GM12878 (cell line): ENCODE measurements at regions not wholly inside any gene's neighbourhood (a gene's known extent, or its start where the extent isn't known, plus 50 kb on each side); places are given as distances from the start of the nearest gene placed in this dataset.
A peak's percentile ranks its signal among the peaks of the same experiment; 100 is the strongest.

Source experiments
- ATAC-seq: fragments of 200-7000 bp; cut with Tn5 transposase; 3 replicates; pipeline ENCODE4 v1.9.1; 2020; ENCODE audit warnings: mild to moderate bottlenecking, moderate library complexity
- BruUV-seq: library from RNA; stranded (reverse); fragments of 400-500 nt; replicated peaks from 2 replicates; lab custom pipeline; 2021; lab: Mats Ljungman, UMichigan
- CTCF ChIA-PET: fragments of 300-600 bp; sonication (Branson Sonifier 250); formaldehyde crosslinking; extraction: SDS; loops from one replicate; lab custom pipeline; 2021; ENCODE audit warnings: inconsistent platforms; lab: Yijun Ruan, JAX
- POLR2A ChIA-PET: fragments of 350-600 bp; formaldehyde crosslinking; extraction: SDS; loops from one replicate; lab custom pipeline; 2021; ENCODE audit warnings: inconsistent platforms; lab: Charles Lee
- RAD21 ChIA-PET: fragments of 300-600 bp; sonication (Branson Sonifier 250); formaldehyde crosslinking; loops from one replicate; lab custom pipeline; 2023; ENCODE audit warnings: antibody characterized with exemption; ENCODE audit not compliant: unreplicated experiment; lab: Charles Lee
- SMC1A ChIA-PET: fragments of 300-600 bp; sonication (Branson Sonifier 250); formaldehyde crosslinking; loops from one replicate; lab custom pipeline; 2023; ENCODE audit not compliant: unreplicated experiment, uncharacterized antibody; lab: Charles Lee
- DNase-seq: peaks from one replicate; pipeline ENCODE4 v3.0.0-alpha.2; 2011; ENCODE audit warnings: low read depth, low spot score
- FAIRE-seq: peaks from 3 replicates; lab custom pipeline; 2011; peaks lifted over from hg19 to GRCh38; lab: Jason Lieb, UNC
- H2AFZ ChIP-seq: 2 replicates; pipeline ENCODE4 v1.6.0; 2011; ENCODE audit warnings: low read depth, low read length, control low read depth; ENCODE audit not compliant: control insufficient read depth
- H3K27ac ChIP-seq: 2 replicates; pipeline ENCODE4 v1.5.1; 2011; ENCODE audit warnings: control low read depth; ENCODE audit not compliant: control insufficient read depth, insufficient read depth
- H3K27me3 ChIP-seq, 2 experiments: replicated peaks in 1 of 2; 2 replicates each; pipeline versions ENCODE4 v1.6.0 to v1.6.1; 2011; ENCODE audit warnings: low read length in 1 of 2; ENCODE audit not compliant: control insufficient read depth in 2 of 2, insufficient read depth in 2 of 2
- H3K36me3 ChIP-seq, 2 experiments: 2 replicates each; pipeline ENCODE4 v1.5.1; 2011; ENCODE audit warnings: low read length in 1 of 2; ENCODE audit not compliant: control insufficient read depth in 2 of 2, insufficient read depth in 2 of 2
- H3K4me1 ChIP-seq: 2 replicates; pipeline ENCODE4 v1.6.1; 2011; ENCODE audit warnings: mild to moderate bottlenecking, low read length, moderate library complexity, mixed read lengths; ENCODE audit not compliant: control insufficient read depth, insufficient read depth
- H3K4me2 ChIP-seq: 2 replicates; pipeline ENCODE4 v1.6.0; 2011; ENCODE audit warnings: control low read depth; ENCODE audit not compliant: control insufficient read depth, insufficient read depth
- H3K4me3 ChIP-seq: fragments of 200-600 bp; sonication (generic); 2 replicates; pipeline ENCODE4 v1.5.1; 2016
- H3K79me2 ChIP-seq: 2 replicates; pipeline ENCODE4 v1.6.0; 2011; ENCODE audit warnings: low read length; ENCODE audit not compliant: control insufficient read depth, insufficient read depth
- H3K9ac ChIP-seq: 2 replicates; pipeline ENCODE4 v1.8.0; 2011; ENCODE audit warnings: low read length, control low read depth, mixed read lengths; ENCODE audit not compliant: control insufficient read depth, insufficient read depth
- H3K9me3 ChIP-seq: replicated peaks from 3 replicates; pipeline ENCODE4 v1.5.1; 2011; ENCODE audit warnings: mild to moderate bottlenecking, low read length; ENCODE audit not compliant: control insufficient read depth, insufficient read depth
- H4K20me1 ChIP-seq: 2 replicates; pipeline ENCODE4 v1.6.0; 2011; ENCODE audit not compliant: control insufficient read depth, insufficient read depth
- ATF3 ChIP-seq: IDR thresholded peaks from 2 replicates; pipeline ENCODE4 v1.6.1; 2011; ENCODE audit warnings: low read depth, mild to moderate bottlenecking, low read length, moderate library complexity, borderline replicate concordance; ENCODE audit errors: extremely low read depth
- CBFB ChIP-seq: IDR thresholded peaks from 2 replicates; pipeline ENCODE4 v1.6.1; 2016; ENCODE audit warnings: antibody characterized with exemption, low read depth
- CHD2 ChIP-seq: IDR thresholded peaks from 2 replicates; pipeline ENCODE4 v1.6.1; 2011; ENCODE audit warnings: low read depth, low read length, improper control_type of control experiment, borderline replicate concordance
- DPF2 ChIP-seq: fragments of 450-650 bp; IDR thresholded peaks from 2 replicates; pipeline ENCODE4 v1.6.1; 2017; ENCODE audit warnings: mild to moderate bottlenecking
- ESRRA ChIP-seq: IDR thresholded peaks from 2 replicates; pipeline ENCODE4 v1.6.1; 2012; ENCODE audit warnings: mild to moderate bottlenecking, low read length, improper control_type of control experiment
- FOXK2 ChIP-seq: fragments of 450-650 bp; IDR thresholded peaks from 2 replicates; pipeline ENCODE4 v1.6.1; 2017; ENCODE audit warnings: mild to moderate bottlenecking, moderate library complexity
- IRF3 ChIP-seq: fragments of 450-650 bp; IDR thresholded peaks from 2 replicates; pipeline ENCODE4 v1.6.1; 2014; ENCODE audit warnings: mild to moderate bottlenecking
- IRF4 ChIP-seq: IDR thresholded peaks from 2 replicates; pipeline ENCODE4 v1.6.1; 2011; ENCODE audit warnings: low read depth, low read length
- JUNB ChIP-seq: IDR thresholded peaks from 2 replicates; pipeline ENCODE4 v1.6.1; 2016; ENCODE audit warnings: antibody characterized with exemption, mild to moderate bottlenecking
- KLF5 ChIP-seq: fragments of 450-650 bp; IDR thresholded peaks from 2 replicates; pipeline ENCODE4 v1.6.1; 2014; ENCODE audit warnings: mild to moderate bottlenecking; ENCODE audit not compliant: partially characterized antibody
- MAX ChIP-seq: IDR thresholded peaks from 2 replicates; pipeline ENCODE4 v1.6.1; 2012; ENCODE audit warnings: low read depth, low read length, improper control_type of control experiment
- NR2C2 ChIP-seq: IDR thresholded peaks from 2 replicates; pipeline ENCODE4 v1.6.1; 2011; ENCODE audit warnings: borderline replicate concordance, low read depth; ENCODE audit not compliant: control insufficient read depth, insufficient read length
- NRF1 ChIP-seq: conservative IDR thresholded peaks from 2 replicates; pipeline ENCODE4 v1.6.1; 2011; ENCODE audit warnings: mild to moderate bottlenecking, low read depth, low read length, improper control_type of control experiment
- RUNX3 ChIP-seq: IDR thresholded peaks from 2 replicates; pipeline ENCODE4 v1.6.1; 2012; ENCODE audit warnings: low read length, inconsistent platforms
- SPI1 ChIP-seq: IDR thresholded peaks from 2 replicates; pipeline ENCODE4 v1.6.1; 2011; ENCODE audit warnings: low read depth, mild to moderate bottlenecking, low read length, moderate library complexity, borderline replicate concordance; ENCODE audit not compliant: insufficient read depth
- TAF1 ChIP-seq: IDR thresholded peaks from 2 replicates; pipeline ENCODE4 v1.6.1; 2011; ENCODE audit warnings: mild to moderate bottlenecking, low read depth, low read length, borderline replicate concordance
- ZBED1 ChIP-seq: IDR thresholded peaks from 2 replicates; pipeline ENCODE4 v1.6.1; 2016; ENCODE audit warnings: borderline replicate concordance
- ZNF217 ChIP-seq: fragments of 450-650 bp; IDR thresholded peaks from 2 replicates; pipeline ENCODE4 v1.6.1; 2017; ENCODE audit warnings: antibody characterized with exemption, mild to moderate bottlenecking
- WGBS: methylation state at CpG from one replicate; pipeline ENCODE4 v1.1.6; 2016; ENCODE audit warnings: low lambda C conversion rate; ENCODE audit not compliant: insufficient replicate concordance, insufficient coverage; ENCODE audit errors: missing lambda C conversion rate; 5-methylcytosine and 5-hydroxymethylcytosine counted together
- in situ Hi-C: fragments of 300-500 bp; cut with MboI; formaldehyde crosslinking; loops from 9 replicates; pipeline ENCODE4 v1.14.3; 2018; ENCODE audit warnings: mixed read lengths
- intact Hi-C: fragments of 100-400 bp; cut with micrococcal nuclease; formaldehyde crosslinking; loops from one replicate; pipeline ENCODE4 v1.14.2; 2022; ENCODE audit not compliant: unreplicated experiment

DNA sequence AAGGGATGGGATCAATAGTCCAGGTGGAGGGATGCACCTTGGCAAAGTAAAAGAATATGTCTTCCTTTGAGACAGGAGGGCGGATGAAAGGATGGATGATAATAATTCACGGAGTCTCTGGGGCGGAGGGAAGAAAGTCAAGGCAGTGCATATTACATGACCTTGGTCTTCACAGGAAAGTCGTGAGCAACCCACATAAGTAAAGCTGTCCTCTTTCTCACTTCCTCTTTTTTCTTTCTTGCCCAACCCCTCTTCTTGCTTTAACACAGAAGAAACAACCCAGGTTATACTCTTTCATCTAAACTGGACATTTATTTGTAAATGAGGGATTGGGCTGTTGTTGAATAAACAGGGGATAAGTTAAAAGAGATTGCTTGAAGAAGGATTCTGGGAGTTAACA is 168.7 kb upstream of the SKOR2 start:
- WGBS = 1% methylated on average over 4 of the region's 4 CpGs
- H3K9ac ChIP-seq = no peak overlapping the region
- FAIRE-seq (peak; percentile 68), ATAC-seq (peak; percentile 83), DNase-seq (no peak)
- in situ Hi-C loops (no loop called here), intact Hi-C loops (no loop called here)
- H4K20me1 ChIP-seq = no peaks in the 10 kb centered on the region
- no peak overlapping the region for H3K4me3 ChIP-seq
- ChIA-PET POLR2A (no interaction called here), RAD21 (no interaction called here), CTCF (no interaction called here), SMC1A (interaction anchor here (0.8 kb wide), 1 partner anchor 9 kb away, joined by 4 read pairs; no protein-coding TSS in a partner anchor)
- TF ChIP-seq ZBED1 (no peak), RUNX3 (peak; percentile 45), SPI1 (peak; percentile 99), IRF4 (peak; percentile 68; the same call in 1 of the 2 replicates), CHD2 (peak; percentile 39; the same call in 1 of the 2 replicates), ESRRA (peak; percentile 62; the same call in 1 of the 2 replicates), DPF2 (peak; percentile 43; the same call in 1 of the 2 replicates), JUNB (no peak)
- peaks cover 24% of the 10 kb centered on the region for H3K4me1 ChIP-seq
- BruUV-seq = no TSS peak
- H2AFZ ChIP-seq = no peak overlapping the region
- no peaks in the 10 kb centered on the region for H3K79me2 ChIP-seq
- H3K27me3 ChIP-seq = no peaks in the 10 kb centered on the region; a peak in 1 of 4 replicates
- H3K27ac ChIP-seq = no peak overlapping the region
- no peaks in the 10 kb centered on the region for H3K36me3 ChIP-seq
- H3K9me3 ChIP-seq = no peaks in the 10 kb centered on the region
- H3K4me2 ChIP-seq = peak overlapping the region; percentile 60; the same call in 1 of the 2 replicates

DNA sequence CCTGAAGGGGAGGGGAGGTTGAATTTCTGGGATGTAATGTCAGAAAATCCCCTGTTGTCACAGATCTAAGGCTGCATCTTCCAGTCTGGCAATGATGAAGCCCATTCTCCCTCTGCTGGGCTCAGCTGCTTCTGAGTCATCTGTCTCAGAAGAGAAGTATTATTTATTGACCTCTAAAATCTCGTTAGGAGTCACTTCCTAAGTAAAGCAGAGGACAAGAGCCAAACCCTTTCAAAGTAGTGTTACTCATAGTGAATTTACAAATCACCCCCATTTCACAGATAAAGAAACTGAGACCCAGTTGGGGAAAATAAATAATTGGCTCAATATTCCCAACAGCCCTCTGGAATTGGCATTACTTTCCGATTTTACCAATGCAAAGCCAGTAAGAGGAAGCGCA is 167.3 kb upstream of the SKOR2 start:
- H3K36me3 ChIP-seq = no peaks in the 10 kb centered on the region
- 50% methylated on average over 3 of the region's 3 CpGs for WGBS
- intact Hi-C loops = no loop called here
- no peak overlapping the region for H3K4me3 ChIP-seq
- ChIA-PET CTCF (no interaction called here), POLR2A (no interaction called here), SMC1A (interaction anchor here (0.7 kb wide), 1 partner anchor 1147 kb away, joined by 4 read pairs; no protein-coding TSS in a partner anchor), RAD21 (no interaction called here)
- peaks cover 0 to 5% of the 10 kb centered on the region in 2 experiments for H3K27me3 ChIP-seq
- H3K27ac ChIP-seq = no peak overlapping the region
- H3K4me1 ChIP-seq = peaks cover 24% of the 10 kb centered on the region
- H3K4me2 ChIP-seq = no peak overlapping the region
- no TSS peak for BruUV-seq
- no peak overlapping the region for H2AFZ ChIP-seq
- ATAC-seq (no peak), DNase-seq (no peak), FAIRE-seq (no peak)
- no peak overlapping the region for H3K9ac ChIP-seq
- H3K79me2 ChIP-seq = no peaks in the 10 kb centered on the region
- no peaks in the 10 kb centered on the region for H3K9me3 ChIP-seq
- TF ChIP-seq IRF3 = no peak
- no peak for TF ChIP-seq MAX
- no peak for TF ChIP-seq NRF1
- TF ChIP-seq ZNF217 = no peak
- TF ChIP-seq NR2C2 = no peak
- TF ChIP-seq CBFB = no peak
- TF ChIP-seq TAF1 = no peak
- no peak for TF ChIP-seq FOXK2
- TF ChIP-seq CHD2 = no peak
- TF ChIP-seq ATF3 = no peak
- no peak for TF ChIP-seq KLF5
- in situ Hi-C loops = no loop called here
- H4K20me1 ChIP-seq = no peaks in the 10 kb centered on the region
